Sigmoid colon (tissue), 6 donors: ENCODE measurements at regions not wholly inside any gene's neighbourhood (a gene's known extent, or its start where the extent isn't known, plus 50 kb on each side); places are given as distances from the start of the nearest gene placed in this dataset.

Source experiments
- DNase-seq: peaks from one replicate; pipeline ENCODE4 v3.0.0-alpha.2; 2019
- H3K27ac ChIP-seq, 4 donors: fragments of 200-600 bp; sonication (generic); one replicate each; pipeline ENCODE4 v1.5.1; 2016 to 2019; ENCODE audit warnings: mild to moderate bottlenecking in 1 of 4
- H3K27me3 ChIP-seq, 3 donors: fragments of 200-600 bp; sonication (generic); one replicate each; pipeline ENCODE4 v1.5.1; 2019; ENCODE audit warnings: mild to moderate bottlenecking in 1 of 3
- H3K36me3 ChIP-seq, 4 donors: fragments of 200-600 bp; sonication (generic); one replicate each; pipeline ENCODE4 v1.5.1; 2016 to 2019
- H3K4me1 ChIP-seq, 4 donors: fragments of 200-600 bp; sonication (generic); one replicate each; pipeline ENCODE4 v1.5.1; 2017 to 2019
- H3K4me3 ChIP-seq, 4 donors: fragments of 200-600 bp; sonication (generic); one replicate each; pipeline ENCODE4 v1.5.1; 2017 to 2019; ENCODE audit warnings: mild to moderate bottlenecking in 2 of 4, moderate library complexity in 1 of 4
- H3K9me3 ChIP-seq, 4 donors: fragments of 200-600 bp in 3 of 4; sonication (generic) in 3 of 4; one replicate each; pipeline versions ENCODE4 v1.5.1 to v1.6.1; 2013 to 2019
- CTCF ChIP-seq, 4 experiments: fragments of 450-650 bp in 3 of 4; fragments of 200-600 bp in 1 of 4; IDR thresholded peaks; one replicate each; pipeline ENCODE4 v1.5.1; 2016 to 2019; ENCODE audit warnings: antibody characterized with exemption in 4 of 4, mild to moderate bottlenecking in 3 of 4, moderate library complexity in 2 of 4
- EP300 ChIP-seq, 4 donors: sonication (generic); formaldehyde crosslinking; IDR thresholded peaks; one replicate each; pipeline ENCODE4 v1.6.1; 2017; ENCODE audit warnings: antibody characterized with exemption in 4 of 4
- POLR2A ChIP-seq, 2 donors: fragments of 450-650 bp; IDR thresholded peaks; one replicate each; pipeline ENCODE4 v1.6.1; 2016; ENCODE audit warnings: antibody characterized with exemption in 2 of 2, mild to moderate bottlenecking in 2 of 2, moderate library complexity in 2 of 2
- POLR2AphosphoS5 ChIP-seq, 4 donors: sonication (generic); formaldehyde crosslinking; IDR thresholded peaks; one replicate each; pipeline ENCODE4 v1.6.1; 2017; ENCODE audit warnings: antibody characterized with exemption in 4 of 4
- WGBS, 2 donors: extraction: QIAGEN DNeasy Blood & Tissue Kit; methylation state at CpG; one replicate each; pipeline ENCODE4 v1.1.7; 2013; 5-methylcytosine and 5-hydroxymethylcytosine counted together
- intact Hi-C: fragments of 100-400 bp; cut with DNase I; formaldehyde crosslinking; loops from one replicate; pipeline ENCODE4 v1.15.1; 2023
- donor health status: healthy with polysubstance abuse.
- donor health status: healthy.

- no peak for DNase-seq
- intact Hi-C loops, result no loop called here
- Histone ChIP-seq H3K36me3 (no peaks in the 10 kb centered on the region), H3K9me3 (no peaks in the 10 kb centered on the region), H3K4me1 (no peaks in the 10 kb centered on the region), H3K4me3 (no peak overlapping the region), H3K27me3 (no peaks in the 10 kb centered on the region), H3K27ac (no peak overlapping the region)
- TF ChIP-seq CTCF (IDR thresholded peaks at IDR 0.05), result no peak
- TF ChIP-seq POLR2A (IDR thresholded peaks at IDR 0.05), result no peak
- no peak for TF ChIP-seq POLR2AphosphoS5 (IDR thresholded peaks at IDR 0.05)
- TF ChIP-seq EP300 (IDR thresholded peaks at IDR 0.05), result no peak
- WGBS, 2 donors, result 85 to 87% methylated on average over 6 of the region's 6 CpGs
Observed at GRCh38 chr17:72496461-72496860, 375.6 kb downstream of the SOX9 start.

- TF ChIP-seq CTCF (IDR thresholded peaks at IDR 0.05) (no peak), POLR2A (IDR thresholded peaks at IDR 0.05) (no peak), EP300 (IDR thresholded peaks at IDR 0.05) (no peak), POLR2AphosphoS5 (IDR thresholded peaks at IDR 0.05) (no peak)
- intact Hi-C loops, result no loop called here
Observed at GRCh38 chr17:72497915-72498314, 377.1 kb downstream of the SOX9 start.

GRCh38 chr17:72498364-72499210 lies 377.8 kb downstream of the SOX9 start:
- TF ChIP-seq EP300 (IDR thresholded peaks at IDR 0.05), result no peak
- Histone ChIP-seq H3K9me3 (no peaks in the 10 kb centered on the region), H3K27ac (no peak overlapping the region), H3K36me3 (no peaks in the 10 kb centered on the region), H3K27me3 (no peaks in the 10 kb centered on the region), H3K4me1 (no peaks in the 10 kb centered on the region), H3K4me3 (no peak overlapping the region)
- WGBS, 2 donors, result 67 to 76% methylated on average over 4 of the region's 4 CpGs
- DNase-seq, result no peak
- intact Hi-C loops, result no loop called here

More at GRCh38 chr17:72497915-72498314, 377.1 kb downstream of the SOX9 start:
- Histone ChIP-seq H3K9me3 (no peaks in the 10 kb centered on the region), H3K4me1 (no peaks in the 10 kb centered on the region), H3K27ac (no peak overlapping the region), H3K27me3 (no peaks in the 10 kb centered on the region), H3K4me3 (no peak overlapping the region), H3K36me3 (no peaks in the 10 kb centered on the region)
- WGBS, 2 donors, result 87 to 93% methylated on average over 3 of the region's 3 CpGs
- DNase-seq, result no peak

- H3K36me3 ChIP-seq, result no peaks in the 10 kb centered on the region
- no peak overlapping the region for H3K27ac ChIP-seq
- no peak overlapping the region for H3K4me3 ChIP-seq
- H3K27me3 ChIP-seq, result no peaks in the 10 kb centered on the region
- intact Hi-C loops, result no loop called here
- H3K4me1 ChIP-seq, result no peaks in the 10 kb centered on the region
- WGBS, 2 donors, result 30 to 60% methylated on average over 28 of the region's 28 CpGs
- no peak for DNase-seq
- TF ChIP-seq POLR2A (IDR thresholded peaks at IDR 0.05) (no peak), POLR2AphosphoS5 (IDR thresholded peaks at IDR 0.05) (no peak), EP300 (IDR thresholded peaks at IDR 0.05) (no peak), CTCF (IDR thresholded peaks at IDR 0.05) (no peak)
- no peaks in the 10 kb centered on the region for H3K9me3 ChIP-seq
Observed at GRCh38 chr17:72501404-72502370, 380.9 kb downstream of the SOX9 start.
